ENCODE measurements at regions not wholly inside any gene's neighbourhood (a gene's known extent, or its start where the extent isn't known, plus 50 kb on each side); places are given as distances from the start of the nearest gene placed in this dataset.

DNA sequence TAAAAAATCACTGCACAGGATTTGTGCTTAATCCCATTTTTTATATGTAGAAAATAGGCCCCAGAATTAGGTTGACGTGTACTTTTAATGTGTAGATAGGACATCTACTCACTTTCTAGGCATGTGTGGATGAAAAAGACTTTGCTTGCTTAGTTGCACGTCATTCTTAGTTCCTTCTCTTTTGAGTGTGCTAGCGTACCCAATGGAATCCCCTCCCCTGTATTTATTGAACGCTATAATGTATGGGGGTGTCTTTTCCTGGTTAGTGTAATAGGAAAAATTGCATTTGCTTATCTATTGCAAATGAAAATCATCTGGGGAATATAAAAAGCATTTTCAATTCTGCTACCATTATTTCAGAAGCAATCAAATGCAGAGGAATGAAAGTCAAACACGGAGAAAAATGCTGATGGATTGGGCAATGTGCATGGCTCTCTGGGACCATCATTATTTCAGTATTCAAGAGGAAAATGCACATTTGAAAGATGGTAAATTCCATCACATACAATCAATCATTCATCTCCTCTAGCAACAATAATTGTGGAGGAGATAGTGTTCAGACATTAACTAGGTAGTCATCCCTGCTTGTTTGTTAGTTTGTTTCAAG, 277.0 kb upstream of the B3GALT2 start:
- no peak for DNase-seq (ENCODE audit: low read depth in 1 of 2, low spot score in 1 of 2)
- TF ChIP-seq POLR2AphosphoS5 (IDR thresholded peaks at IDR 0.05; ENCODE audit: low read depth): no peak
- TF ChIP-seq GABPA (IDR thresholded peaks at IDR 0.05; ENCODE audit: low read depth): no peak
- no peak for TF ChIP-seq SPI1 (IDR thresholded peaks at IDR 0.05; ENCODE audit: borderline replicate concordance, low read depth)
- TF ChIP-seq, protein P1, sequence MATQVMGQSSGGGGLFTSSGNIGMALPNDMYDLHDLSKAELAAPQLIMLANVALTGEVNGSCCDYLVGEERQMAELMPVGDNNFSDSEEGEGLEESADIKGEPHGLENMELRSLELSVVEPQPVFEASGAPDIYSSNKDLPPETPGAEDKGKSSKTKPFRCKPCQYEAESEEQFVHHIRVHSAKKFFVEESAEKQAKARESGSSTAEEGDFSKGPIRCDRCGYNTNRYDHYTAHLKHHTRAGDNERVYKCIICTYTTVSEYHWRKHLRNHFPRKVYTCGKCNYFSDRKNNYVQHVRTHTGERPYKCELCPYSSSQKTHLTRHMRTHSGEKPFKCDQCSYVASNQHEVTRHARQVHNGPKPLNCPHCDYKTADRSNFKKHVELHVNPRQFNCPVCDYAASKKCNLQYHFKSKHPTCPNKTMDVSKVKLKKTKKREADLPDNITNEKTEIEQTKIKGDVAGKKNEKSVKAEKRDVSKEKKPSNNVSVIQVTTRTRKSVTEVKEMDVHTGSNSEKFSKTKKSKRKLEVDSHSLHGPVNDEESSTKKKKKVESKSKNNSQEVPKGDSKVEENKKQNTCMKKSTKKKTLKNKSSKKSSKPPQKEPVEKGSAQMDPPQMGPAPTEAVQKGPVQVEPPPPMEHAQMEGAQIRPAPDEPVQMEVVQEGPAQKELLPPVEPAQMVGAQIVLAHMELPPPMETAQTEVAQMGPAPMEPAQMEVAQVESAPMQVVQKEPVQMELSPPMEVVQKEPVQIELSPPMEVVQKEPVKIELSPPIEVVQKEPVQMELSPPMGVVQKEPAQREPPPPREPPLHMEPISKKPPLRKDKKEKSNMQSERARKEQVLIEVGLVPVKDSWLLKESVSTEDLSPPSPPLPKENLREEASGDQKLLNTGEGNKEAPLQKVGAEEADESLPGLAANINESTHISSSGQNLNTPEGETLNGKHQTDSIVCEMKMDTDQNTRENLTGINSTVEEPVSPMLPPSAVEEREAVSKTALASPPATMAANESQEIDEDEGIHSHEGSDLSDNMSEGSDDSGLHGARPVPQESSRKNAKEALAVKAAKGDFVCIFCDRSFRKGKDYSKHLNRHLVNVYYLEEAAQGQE (IDR thresholded peaks at IDR 0.05; ENCODE audit: insufficient replicate concordance, low read depth): no peak
- TF ChIP-seq, protein P2, sequence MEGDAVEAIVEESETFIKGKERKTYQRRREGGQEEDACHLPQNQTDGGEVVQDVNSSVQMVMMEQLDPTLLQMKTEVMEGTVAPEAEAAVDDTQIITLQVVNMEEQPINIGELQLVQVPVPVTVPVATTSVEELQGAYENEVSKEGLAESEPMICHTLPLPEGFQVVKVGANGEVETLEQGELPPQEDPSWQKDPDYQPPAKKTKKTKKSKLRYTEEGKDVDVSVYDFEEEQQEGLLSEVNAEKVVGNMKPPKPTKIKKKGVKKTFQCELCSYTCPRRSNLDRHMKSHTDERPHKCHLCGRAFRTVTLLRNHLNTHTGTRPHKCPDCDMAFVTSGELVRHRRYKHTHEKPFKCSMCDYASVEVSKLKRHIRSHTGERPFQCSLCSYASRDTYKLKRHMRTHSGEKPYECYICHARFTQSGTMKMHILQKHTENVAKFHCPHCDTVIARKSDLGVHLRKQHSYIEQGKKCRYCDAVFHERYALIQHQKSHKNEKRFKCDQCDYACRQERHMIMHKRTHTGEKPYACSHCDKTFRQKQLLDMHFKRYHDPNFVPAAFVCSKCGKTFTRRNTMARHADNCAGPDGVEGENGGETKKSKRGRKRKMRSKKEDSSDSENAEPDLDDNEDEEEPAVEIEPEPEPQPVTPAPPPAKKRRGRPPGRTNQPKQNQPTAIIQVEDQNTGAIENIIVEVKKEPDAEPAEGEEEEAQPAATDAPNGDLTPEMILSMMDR (IDR thresholded peaks at IDR 0.05; ENCODE audit: insufficient read depth, low read length): no peak
- 0 out of 2 replicates have a peak overlapping the region, but pooled peaks have one; percentile 20 for H3K4me3 ChIP-seq (replicated peaks; ENCODE audit: insufficient read depth, low read length)
- H3K27ac ChIP-seq (replicated peaks): no peak overlapping the region
- H3K27me3 ChIP-seq (ENCODE audit: insufficient read depth, poor library complexity, severe bottlenecking): no peaks in the 10 kb centered on the region

DNA sequence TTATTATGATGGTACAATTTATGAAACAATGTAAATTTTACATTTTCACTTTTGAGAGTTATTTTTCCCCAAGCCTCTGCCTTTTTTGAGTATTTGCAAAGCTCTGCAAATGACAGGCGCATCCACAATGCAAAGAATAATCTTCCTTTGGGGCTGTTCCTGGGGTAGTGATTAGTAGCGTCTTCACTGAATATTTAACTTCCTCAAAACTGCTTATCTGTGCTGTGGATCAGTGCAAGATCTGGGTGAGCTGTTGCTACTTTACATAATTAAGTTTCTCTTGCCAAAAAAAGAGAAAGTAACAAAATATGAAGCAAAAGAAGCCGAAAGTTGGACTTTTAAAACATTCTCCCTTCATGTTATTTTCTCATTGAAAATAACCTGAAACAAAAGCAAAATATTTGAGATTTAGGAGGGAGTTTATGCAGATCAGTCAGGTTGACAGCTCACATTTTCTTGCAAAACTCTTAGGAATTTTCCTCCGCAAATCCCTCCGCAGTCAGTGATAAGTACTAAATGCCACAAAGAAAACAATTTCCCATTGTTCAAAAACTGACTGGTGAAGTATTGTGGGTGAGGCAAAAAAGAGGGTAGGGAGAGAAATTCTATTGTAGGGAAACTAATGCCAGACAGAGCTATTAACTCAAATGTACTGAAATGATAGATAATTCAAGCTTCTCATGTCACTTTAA, 276.4 kb upstream of the B3GALT2 start:
- TF ChIP-seq, protein P2 (IDR thresholded peaks at IDR 0.05; ENCODE audit: insufficient read depth, low read length): no peak
- no peak for TF ChIP-seq SPI1 (IDR thresholded peaks at IDR 0.05; ENCODE audit: borderline replicate concordance, low read depth)
- TF ChIP-seq, protein P1 (IDR thresholded peaks at IDR 0.05; ENCODE audit: insufficient replicate concordance, low read depth): no peak
- no peak for TF ChIP-seq GABPA (IDR thresholded peaks at IDR 0.05; ENCODE audit: low read depth)
- no peak overlapping the region for H3K27ac ChIP-seq (replicated peaks)
- H3K27me3 ChIP-seq (ENCODE audit: insufficient read depth, poor library complexity, severe bottlenecking): no peaks in the 10 kb centered on the region
- peak overlapping the region; percentile 20; the same call in 1 of the 2 replicates for H3K4me3 ChIP-seq (replicated peaks; ENCODE audit: insufficient read depth, low read length)
- peak in 1 of 2 experiments; percentile 26 for DNase-seq (ENCODE audit: low read depth in 1 of 2, low spot score in 1 of 2)

DNA sequence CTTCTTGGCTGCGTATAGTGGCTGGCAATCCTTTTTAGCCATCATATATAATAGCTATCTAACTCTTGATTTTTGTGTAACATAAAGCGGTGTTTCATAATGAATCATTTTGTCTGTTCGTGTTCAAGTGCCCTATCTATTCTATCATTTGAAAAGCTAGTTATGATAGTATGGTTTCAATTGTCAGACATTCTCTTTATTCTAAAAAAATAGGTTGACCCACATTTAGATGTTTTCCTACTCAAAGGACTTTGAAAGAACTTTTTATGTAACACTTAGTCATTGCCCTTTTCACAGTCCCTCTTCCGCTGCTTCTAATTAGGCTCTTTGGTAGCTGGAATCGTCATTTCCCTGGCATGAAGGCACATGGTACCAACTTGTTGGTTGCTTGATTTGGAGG, 272.2 kb upstream of the B3GALT2 start:
- H3K27me3 ChIP-seq (ENCODE audit: insufficient read depth, poor library complexity, severe bottlenecking): no peaks in the 10 kb centered on the region
- H3K27ac ChIP-seq (replicated peaks): no peak overlapping the region
- TF ChIP-seq, protein P2 (IDR thresholded peaks at IDR 0.05; ENCODE audit: insufficient read depth, low read length): no peak
- TF ChIP-seq, protein P1 (IDR thresholded peaks at IDR 0.05; ENCODE audit: insufficient replicate concordance, low read depth): no peak
- TF ChIP-seq POLR2AphosphoS5 (IDR thresholded peaks at IDR 0.05; ENCODE audit: low read depth): no peak
- TF ChIP-seq SPI1 (IDR thresholded peaks at IDR 0.05; ENCODE audit: borderline replicate concordance, low read depth): no peak
- TF ChIP-seq GABPA (IDR thresholded peaks at IDR 0.05; ENCODE audit: low read depth): no peak
- no peak for DNase-seq (ENCODE audit: low read depth in 1 of 2, low spot score in 1 of 2)
- no peak overlapping the region for H3K4me3 ChIP-seq (replicated peaks; ENCODE audit: insufficient read depth, low read length)

Measured in HL-60 (cell line).